Inferior parietal cortex (tissue), 1 donor: ENCODE measurements at regions not wholly inside any gene's neighbourhood (a gene's known extent, or its start where the extent isn't known, plus 50 kb on each side); places are given as distances from the start of the nearest gene placed in this dataset.
"Not testable (repeated sequence)": the region's sequence is repeated elsewhere in the genome, so short reads cannot be mapped to it uniquely, and the experiment has no call there.

Experiments
- DNase-seq: peaks from one replicate; pipeline ENCODE4 v3.0.0-alpha.2; 2016; ENCODE audit errors: extremely low spot score

GRCh38 chr14:44616204-44616603 lies 109.1 kb upstream of the FSCB start:
- no peak for DNase-seq

DNA sequence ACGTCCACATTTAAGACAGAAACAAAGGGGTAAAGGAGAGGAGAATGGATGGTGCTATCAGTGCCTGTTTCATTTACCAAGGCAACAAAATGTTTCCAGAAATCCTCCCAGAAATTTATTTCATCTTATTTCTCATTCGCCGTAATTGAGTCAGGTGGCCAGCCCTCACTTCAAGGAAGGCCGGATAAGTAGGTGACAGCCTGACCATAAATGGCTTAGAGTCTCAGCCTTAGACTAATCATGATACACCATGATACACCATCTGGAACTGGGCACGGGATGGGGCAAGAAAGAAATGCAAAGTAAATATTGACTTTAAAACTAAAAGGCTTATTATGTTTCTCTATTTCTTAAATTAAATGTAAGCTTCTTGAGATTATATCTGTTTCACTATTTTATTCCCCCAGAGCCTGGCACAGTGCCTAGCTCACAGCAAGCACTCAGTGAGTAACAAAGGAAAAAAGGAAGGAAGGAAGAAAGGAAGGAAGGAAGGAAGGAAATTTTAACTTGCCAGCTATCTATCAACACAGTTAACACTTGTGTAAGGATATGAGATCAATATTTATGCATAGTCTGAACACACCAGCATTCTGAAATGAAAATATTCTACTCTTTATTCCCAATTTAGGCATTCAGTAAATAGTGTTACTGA lies 106.1 kb upstream of the FSCB start:
- DNase-seq: no peak

DNA sequence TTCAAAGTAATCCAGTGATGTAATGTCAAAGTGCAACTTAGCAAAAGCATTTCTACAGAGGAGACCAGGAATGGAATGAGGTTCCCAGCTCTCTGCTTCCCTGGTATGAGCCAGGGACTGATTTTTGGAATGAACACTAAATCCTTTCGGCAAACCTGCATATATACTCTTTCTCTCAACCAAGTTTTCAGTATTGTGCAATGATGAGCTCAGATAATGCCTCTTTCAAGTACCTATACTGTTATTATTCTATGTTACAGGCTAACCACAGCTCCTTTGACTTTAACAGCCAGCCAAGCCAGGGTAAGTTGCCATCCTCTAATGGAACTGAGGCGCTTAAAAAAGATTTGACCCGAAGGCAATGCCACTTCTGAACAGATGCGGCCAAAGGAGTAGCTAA lies 104.9 kb upstream of the FSCB start:
- DNase-seq: no peak

DNA sequence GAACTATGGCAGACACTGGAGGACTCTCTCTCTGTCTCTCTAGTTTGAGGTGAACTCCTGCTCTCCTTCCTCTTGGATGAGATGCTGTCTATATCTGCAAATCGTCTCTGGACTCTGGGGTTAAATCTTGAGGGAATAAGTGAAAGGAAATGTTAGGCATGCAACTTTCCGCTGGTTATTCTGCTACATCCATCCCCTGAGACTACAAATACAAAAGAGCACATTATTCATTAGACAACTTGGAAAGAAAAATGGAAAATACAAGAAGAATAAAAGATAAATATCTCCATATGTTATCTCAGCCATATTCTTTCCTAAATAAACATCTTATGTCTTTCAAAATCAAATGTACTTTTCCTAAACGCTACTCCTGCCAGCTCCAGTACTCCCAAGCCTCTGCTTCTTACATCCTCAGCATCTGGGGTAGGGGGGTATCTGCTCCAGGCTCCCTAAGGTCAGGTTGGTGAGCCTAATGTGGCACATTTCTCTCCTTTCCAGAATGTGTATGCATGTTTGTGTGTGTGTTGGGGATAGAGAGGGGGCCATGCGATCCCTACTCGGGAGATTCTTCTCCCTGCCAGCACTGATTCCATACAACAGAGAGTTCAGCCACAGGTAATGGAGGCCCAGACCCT lies 102.9 kb upstream of the FSCB start:
- DNase-seq: no peak

DNA sequence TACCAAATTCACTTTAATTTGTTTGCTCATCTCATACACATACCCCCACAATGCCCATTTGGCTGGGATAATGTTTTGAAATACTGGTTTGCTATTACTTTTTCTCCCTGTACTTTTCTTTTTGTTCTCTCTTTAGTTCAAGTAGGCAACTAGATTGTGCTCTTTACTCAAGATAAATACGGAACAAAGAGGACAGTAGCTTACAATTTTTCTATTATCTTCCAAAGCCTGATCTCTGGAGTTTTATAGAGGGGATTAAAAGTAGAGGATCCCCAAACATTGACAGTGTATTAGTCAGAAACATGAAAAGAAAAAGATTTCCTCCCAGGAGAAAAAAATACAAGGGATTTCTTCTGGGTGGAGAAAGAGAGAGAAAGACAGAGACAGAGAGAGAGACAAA lies 102.1 kb upstream of the FSCB start:
- DNase-seq: no peak

- DNase-seq: no peak
Observed at GRCh38 chr14:44607701-44608100, 100.6 kb upstream of the FSCB start.

DNA sequence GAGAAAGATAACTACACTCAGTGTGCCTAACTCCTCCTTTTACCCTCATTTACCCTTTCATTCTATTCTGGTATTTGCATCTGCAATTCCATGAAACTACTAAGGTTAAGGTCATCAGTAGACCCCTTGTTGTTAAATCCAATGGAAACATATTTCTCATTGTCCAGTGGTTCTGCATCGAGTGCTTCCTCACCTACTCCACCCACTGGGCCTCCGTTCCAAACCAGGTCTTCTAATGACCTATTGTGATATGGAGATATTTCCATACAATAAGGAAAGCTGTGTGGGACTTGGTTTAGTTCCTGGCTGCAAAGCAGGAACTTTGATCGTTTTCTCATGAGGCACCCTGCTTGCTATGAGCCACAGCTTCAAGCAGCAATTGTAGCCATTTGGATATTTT lies 99.5 kb upstream of the FSCB start:
- DNase-seq: no peak

- DNase-seq: not testable (repeated sequence)
Observed at GRCh38 chr14:44601266-44601665, 94.2 kb upstream of the FSCB start.

DNA sequence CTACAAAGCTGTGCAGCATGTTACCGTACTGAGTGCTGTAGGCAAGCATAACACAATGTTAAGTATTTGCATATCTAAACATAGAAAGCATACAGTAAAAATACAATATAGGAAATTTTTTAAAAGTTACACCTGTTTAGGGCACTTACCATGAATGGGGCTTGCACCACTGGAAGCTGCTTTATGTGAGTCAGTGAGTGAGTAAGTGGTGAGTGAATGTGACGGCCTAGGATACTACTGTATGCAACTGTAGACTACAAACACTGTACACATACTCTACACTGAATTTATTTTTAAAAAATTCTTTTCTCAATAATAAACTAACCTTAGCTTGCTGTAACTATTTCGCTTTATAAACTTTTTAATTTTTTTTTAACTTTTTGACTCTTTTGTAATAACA lies 82.1 kb upstream of the FSCB start:
- no peak for DNase-seq

DNA sequence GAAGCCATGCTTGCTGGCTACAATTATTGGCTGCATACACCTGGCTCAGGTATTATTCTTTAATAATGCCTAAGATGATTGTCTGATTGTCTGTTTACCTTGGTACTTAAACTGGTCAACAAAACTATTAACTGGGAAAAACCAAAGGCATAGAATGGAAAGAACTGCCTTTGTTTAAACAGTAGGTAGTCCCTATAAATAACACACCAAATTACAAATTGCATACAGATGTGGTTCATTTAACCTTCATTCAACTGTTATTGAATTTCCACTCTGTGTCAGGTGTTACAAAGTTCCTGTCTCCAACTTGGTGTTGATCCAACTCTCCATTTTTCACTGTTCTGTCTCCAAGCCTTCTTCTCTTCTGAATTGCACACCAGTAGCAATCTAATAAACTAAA lies 79.8 kb upstream of the FSCB start:
- DNase-seq: no peak

- DNase-seq: no peak
Observed at GRCh38 chr14:44576356-44576755, 69.3 kb upstream of the FSCB start.

DNA sequence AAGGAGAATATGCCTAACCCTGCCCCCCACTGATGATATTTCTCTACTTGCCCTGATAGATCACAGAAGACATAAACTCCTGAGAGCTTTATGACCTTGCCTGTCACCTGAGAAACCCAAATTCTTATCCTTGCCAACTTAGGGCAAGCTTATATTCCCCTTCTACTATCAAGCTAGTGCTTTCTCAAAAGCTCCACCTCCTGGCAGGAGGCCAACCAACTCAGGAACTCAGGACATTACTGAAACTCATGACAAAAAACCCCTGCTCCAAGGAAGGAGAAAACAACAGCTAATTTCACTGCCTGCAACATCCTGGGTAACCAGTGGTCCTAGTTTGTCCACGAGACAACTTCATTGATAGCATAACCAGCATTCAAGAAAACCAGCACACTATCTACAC lies 60.9 kb upstream of the FSCB start:
- no peak for DNase-seq

DNA sequence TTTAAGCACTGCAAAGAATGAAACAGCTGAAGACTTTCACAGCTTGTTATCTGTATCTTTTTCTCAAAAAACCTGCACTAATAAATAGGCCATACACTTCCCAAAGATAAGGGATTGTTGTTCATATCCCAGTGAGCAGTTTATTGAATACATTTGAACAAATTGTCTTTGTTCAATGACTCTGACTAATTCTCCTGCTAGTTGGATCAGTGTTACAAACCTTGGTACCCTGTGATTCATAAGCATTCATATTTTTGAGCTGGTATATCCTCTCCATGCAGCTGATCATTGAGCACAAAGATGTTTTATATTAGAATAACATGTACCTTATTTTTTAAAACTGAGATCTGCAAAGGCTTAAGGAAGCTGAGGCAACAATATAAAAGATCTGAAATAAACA lies 58.9 kb upstream of the FSCB start:
- DNase-seq: no peak

DNA sequence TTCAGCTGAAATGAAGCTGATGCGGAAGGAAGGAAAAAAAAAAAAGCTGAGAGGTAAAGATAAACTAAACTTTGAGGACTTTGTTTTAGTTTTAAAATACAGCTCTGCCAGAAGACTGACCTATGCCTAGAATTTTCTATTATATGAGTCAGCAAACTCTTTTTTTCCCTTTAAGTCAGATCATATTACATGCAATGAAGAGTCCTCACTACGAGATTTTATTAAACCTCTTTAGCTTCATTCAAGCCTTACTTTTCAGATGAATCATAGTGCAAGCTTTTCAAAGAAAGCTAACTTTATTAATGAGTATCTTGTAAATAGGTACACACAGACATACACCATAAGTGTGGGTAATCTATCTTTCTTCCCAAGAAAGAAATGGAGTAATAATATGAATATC lies 57.8 kb upstream of the FSCB start:
- no peak for DNase-seq
